ENCODE measurements at regions not wholly inside any gene's neighbourhood (a gene's known extent, or its start where the extent isn't known, plus 50 kb on each side); places are given as distances from the start of the nearest gene placed in this dataset.

GRCh38 chr1:232555494-232556210, 74.3 kb downstream of the SIPA1L2 start:
- DNase-seq = no peak

GRCh38 chr1:232554409-232554808, 75.5 kb downstream of the SIPA1L2 start:
- no peak for DNase-seq

- DNase-seq = no peak
These were observed 76.1 kb downstream of the SIPA1L2 start for GRCh38 chr1:232553809-232554208.

- DNase-seq = no peak
These were observed 76.7 kb downstream of the SIPA1L2 start for GRCh38 chr1:232553050-232553754.

- DNase-seq = no peak
These were observed 78.5 kb downstream of the SIPA1L2 start for GRCh38 chr1:232551386-232551785.

GRCh38 chr1:232550007-232550406, 79.9 kb downstream of the SIPA1L2 start:
- no peak for DNase-seq

- DNase-seq = no peak
These were observed 81.2 kb downstream of the SIPA1L2 start for GRCh38 chr1:232548691-232549090.

GRCh38 chr1:232547938-232548484, 81.9 kb downstream of the SIPA1L2 start:
- DNase-seq = no peak

GRCh38 chr1:232542633-232543593, 87.0 kb downstream of the SIPA1L2 start:
- no peak for DNase-seq

GRCh38 chr1:232538943-232539302, 91.0 kb downstream of the SIPA1L2 start:
- no peak for DNase-seq

GRCh38 chr1:232538224-232538942, 91.5 kb downstream of the SIPA1L2 start:
- no peak for DNase-seq

- DNase-seq = no peak
These were observed 95.1 kb downstream of the SIPA1L2 start for GRCh38 chr1:232534552-232535517.

- DNase-seq = no peak
These were observed 96.6 kb downstream of the SIPA1L2 start for GRCh38 chr1:232533328-232533727.

- DNase-seq = no peak
These were observed 97.0 kb downstream of the SIPA1L2 start for GRCh38 chr1:232532901-232533300.

- DNase-seq = no peak
These were observed 98.6 kb downstream of the SIPA1L2 start for GRCh38 chr1:232531291-232531690.

- DNase-seq = no peak
These were observed 100.2 kb downstream of the SIPA1L2 start for GRCh38 chr1:232529747-232530146.

GRCh38 chr1:232528472-232529089, 101.4 kb downstream of the SIPA1L2 start:
- DNase-seq = no peak

- DNase-seq = no peak
These were observed 105.9 kb downstream of the SIPA1L2 start for GRCh38 chr1:232524056-232524455.

- no peak for DNase-seq
These were observed 107.7 kb downstream of the SIPA1L2 start for GRCh38 chr1:232522189-232522588.

- no peak for DNase-seq
These were observed 108.3 kb downstream of the SIPA1L2 start for GRCh38 chr1:232521660-232522059.

GRCh38 chr1:232519186-232519585, 110.7 kb downstream of the SIPA1L2 start:
- DNase-seq = peak; percentile 64

Measured in SHP77 treated with DMSO at 0.1 percent for 48 hours (cell line).